ENCODE measurements at regions not wholly inside any gene's neighbourhood (a gene's known extent, or its start where the extent isn't known, plus 50 kb on each side); places are given as distances from the start of the nearest gene placed in this dataset.

GRCh38 chr20:51334609-51335008 is 207.9 kb downstream of the NFATC2 start:
- Histone ChIP-seq H3K79me2 (ENCODE audit: control insufficient read depth, insufficient read depth, low read length) (no peaks in the 10 kb centered on the region), H3K4me3 (no peak overlapping the region), H3K9me3 (replicated peaks; ENCODE audit: control insufficient read depth, insufficient read depth, low read depth, low read length) (no peaks in the 10 kb centered on the region), H3K36me3 (ENCODE audit: control insufficient read depth, insufficient read depth, low read length) (no peaks in the 10 kb centered on the region), H4K20me1 (replicated peaks; ENCODE audit: control insufficient read depth, insufficient read depth, low read length) (no peaks in the 10 kb centered on the region), H3K27me3 (ENCODE audit: control insufficient read depth in 2 of 2, insufficient read depth in 2 of 2, low read length in 2 of 2) (peaks cover 0 to 17% of the 10 kb centered on the region in 2 experiments; a peak in 1 of 5 replicates), H2AFZ (ENCODE audit: low read depth, low read length) (peak overlapping the region; percentile 73; the same call in 1 of the 2 replicates), H3K9ac (ENCODE audit: insufficient read depth in 1 of 2, low read depth in 2 of 2, low read length in 2 of 2) (no peak overlapping the region), H3K9me1 (ENCODE audit: control insufficient read depth, insufficient read depth, low read length) (no peaks in the 10 kb centered on the region), H3K27ac (ENCODE audit: extremely low read depth, low read depth, low read length) (no peak overlapping the region), H3K4me2 (ENCODE audit: insufficient read depth, low read length) (no peak overlapping the region), H3K4me1 (replicated peaks in 1 of 2; ENCODE audit: control insufficient read depth in 2 of 2, insufficient read depth in 2 of 2, low read length in 2 of 2) (peaks cover 3 to 22% of the 10 kb centered on the region in 2 experiments; a peak in 4 of 5 replicates)
- no peak for DNase-seq (ENCODE audit: extremely low read depth in 1 of 4, low spot score in 3 of 4)
- no peak for ATAC-seq
- no TSS peak for BruUV-seq (replicated peaks)
- in situ Hi-C loops (cut with MboI) (no loop called here), intact Hi-C loops (cut with micrococcal nuclease) (no loop called here)
- POLR2A ChIA-PET = interaction anchor here (0.7 kb wide), 1 partner anchor 291 kb away, joined by 3 read pairs; no protein-coding TSS in a partner anchor
- WGBS (ENCODE audit: insufficient coverage, low coverage, missing lambda C conversion rate) = 32% methylated on average over 9 of the region's 9 CpGs
- FAIRE-seq = no peak
- CTCF ChIA-PET (ENCODE audit: low intra/inter-chr PET ratio) = no interaction called here
- TF ChIP-seq MIER1 (IDR thresholded peaks at IDR 0.05; ENCODE audit: low read depth) (no peak), SRSF3 (IDR thresholded peaks at IDR 0.05; ENCODE audit: insufficient read depth, low read length) (no peak), ZFPM2 (CRISPR knock-in tag; IDR thresholded peaks at IDR 0.05) (no peak), USF1 (CRISPR knock-in tag; IDR thresholded peaks at IDR 0.05) (peak; percentile 36; the same call in 1 of the 2 replicates), SNAPC5 (CRISPR knock-in tag; IDR thresholded peaks at IDR 0.05) (no peak), ARID3B (CRISPR knock-in tag; IDR thresholded peaks at IDR 0.05; ENCODE audit: borderline replicate concordance) (no peak), SETDB1 (IDR thresholded peaks at IDR 0.05; ENCODE audit: low read length) (no peak), USF2 (CRISPR knock-in tag; IDR thresholded peaks at IDR 0.05) (0 out of 2 replicates have a peak, but pooled peaks have one; percentile 5), POLR2A (conservative IDR thresholded peaks at IDR 0.05) (no peak), PHF20 (IDR thresholded peaks at IDR 0.05; ENCODE audit: partially characterized antibody) (no peak), MAZ (CRISPR knock-in tag; conservative IDR thresholded peaks at IDR 0.05 in 1 of 2, IDR thresholded peaks at IDR 0.05 in 1 of 2) (0 out of 4 replicates have a peak, but pooled peaks of 1 of the 2 experiments have one; percentile 20), WHSC1 (IDR thresholded peaks at IDR 0.05; ENCODE audit: low read length) (no peak), IRF9 (tag; IDR thresholded peaks at IDR 0.05) (no peak), FOXM1 (IDR thresholded peaks at IDR 0.05; ENCODE audit: low read depth) (no peak), FOXM1 (CRISPR knock-in tag; IDR thresholded peaks at IDR 0.05; ENCODE audit: low read depth) (no peak)

Data from K562 (cell line).